H1 (cell line): ENCODE measurements at regions not wholly inside any gene's neighbourhood (a gene's known extent, or its start where the extent isn't known, plus 50 kb on each side); places are given as distances from the start of the nearest gene placed in this dataset.

Experiments
- CTCF ChIA-PET: fragments of 300-600 bp; sonication (Branson Sonifier 250); formaldehyde crosslinking; loops from one replicate; lab custom pipeline; 2021; ENCODE audit not compliant: partially characterized antibody; lab: Charles Lee
- POLR2A ChIA-PET: fragments of 300-600 bp; sonication (Branson Sonifier 250); formaldehyde crosslinking; loops from one replicate; lab custom pipeline; 2021; ENCODE audit warnings: inconsistent platforms; ENCODE audit not compliant: partially characterized antibody; lab: Charles Lee
- DNase-seq, 2 experiments: peaks; one replicate each; pipeline versions ENCODE4 v3.0.0 to v3.0.0-alpha.2; 2010 to 2022; ENCODE audit warnings: low spot score in 2 of 2, low read depth in 1 of 2, mixed read lengths in 1 of 2
- FAIRE-seq: peaks from 2 replicates; lab custom pipeline; 2011; peaks lifted over from hg19 to GRCh38; lab: Jason Lieb, UNC
- H2AFZ ChIP-seq: 2 replicates; pipeline ENCODE4 v1.8.1; 2012; ENCODE audit warnings: low read length, inconsistent platforms
- H2AK5ac ChIP-seq: 2 replicates; pipeline ENCODE4 v1.6.1; 2013; ENCODE audit warnings: low read depth, low read length
- H2BK120ac ChIP-seq: replicated peaks from 2 replicates; pipeline ENCODE3; 2013; ENCODE audit warnings: low read depth, low read length, inconsistent platforms
- H2BK12ac ChIP-seq: 2 replicates; pipeline ENCODE4 v1.6.1; 2013; ENCODE audit warnings: low read depth, low read length
- H2BK15ac ChIP-seq: 2 replicates; pipeline ENCODE4 v1.6.1; 2013; ENCODE audit warnings: low read length
- H2BK20ac ChIP-seq: 2 replicates; pipeline ENCODE4 v1.6.1; 2013; ENCODE audit warnings: low read length
- H2BK5ac ChIP-seq: 2 replicates; pipeline ENCODE4 v1.6.1; 2013; ENCODE audit warnings: low read depth, low read length
- H3K14ac ChIP-seq: 2 replicates; pipeline ENCODE4 v1.6.1; 2013; ENCODE audit warnings: inconsistent platforms; ENCODE audit not compliant: insufficient read length
- H3K18ac ChIP-seq: 2 replicates; pipeline ENCODE4 v1.6.1; 2013; ENCODE audit warnings: low read length; ENCODE audit errors: extremely low read depth
- H3K23ac ChIP-seq: 2 replicates; pipeline ENCODE4 v1.6.1; 2013; ENCODE audit warnings: inconsistent platforms; ENCODE audit not compliant: insufficient read length
- H3K23me2 ChIP-seq: 2 replicates; pipeline ENCODE4 v1.6.1; 2013; ENCODE audit warnings: low read depth, low read length
- H3K27ac ChIP-seq: 2 replicates; pipeline ENCODE4 v1.6.1; 2011; ENCODE audit warnings: low read depth, low read length, inconsistent platforms
- H3K27me3 ChIP-seq, 4 experiments: replicated peaks in 1 of 4; 1 replicate in 1 of 4; 2 replicates in 3 of 4; pipeline versions ENCODE4 v1.6.1 to v1.8.1; 2011 to 2013; ENCODE audit warnings: low read length in 3 of 4, mild to moderate bottlenecking in 3 of 4, inconsistent platforms in 2 of 4, mixed read lengths in 2 of 4, moderate library complexity in 1 of 4; ENCODE audit not compliant: control insufficient read depth in 3 of 4, insufficient read depth in 3 of 4; ENCODE audit errors: extremely low read depth in 1 of 4
- H3K36me3 ChIP-seq, 4 experiments: 2 replicates each; pipeline versions ENCODE4 v1.6.1 to v1.8.1; 2011 to 2013; ENCODE audit warnings: mild to moderate bottlenecking in 4 of 4, low read length in 3 of 4, moderate library complexity in 2 of 4, control low read depth in 1 of 4, inconsistent platforms in 1 of 4; ENCODE audit not compliant: insufficient read depth in 4 of 4, control insufficient read depth in 2 of 4
- H3K4ac ChIP-seq: replicated peaks from 2 replicates; pipeline ENCODE3; 2013; ENCODE audit warnings: low read length, low read depth, mixed read lengths, inconsistent platforms; ENCODE audit not compliant: insufficient read length
- H3K4me1 ChIP-seq, 4 experiments: replicated peaks in 1 of 4; 1 replicate in 1 of 4; 2 replicates in 3 of 4; pipeline versions ENCODE4 v1.6.1 to v1.8.1; 2011 to 2013; ENCODE audit warnings: low read length in 3 of 4, inconsistent platforms in 2 of 4, mixed read lengths in 1 of 4; ENCODE audit not compliant: insufficient read depth in 4 of 4, control insufficient read depth in 3 of 4
- H3K4me2 ChIP-seq, 2 experiments: 2 replicates each; pipeline versions ENCODE4 v1.6.1 to v1.8.1; 2011 to 2013; ENCODE audit warnings: low read depth in 2 of 2, low read length in 2 of 2, control low read depth in 1 of 2, inconsistent platforms in 1 of 2, mild to moderate bottlenecking in 1 of 2; ENCODE audit not compliant: insufficient read depth in 1 of 2
- H3K4me3 ChIP-seq, 4 experiments: fragments of 200-600, 300-600 bp in 1 of 4; sonication (generic), shearing (Covaris generic), sonication (Bioruptor Twin) in 1 of 4; 2 replicates each; pipeline versions ENCODE4 v1.5.1 to v1.8.1; 2011 to 2016; ENCODE audit warnings: low read length in 4 of 4, low read depth in 3 of 4, control low read depth in 2 of 4, inconsistent platforms in 2 of 4, mild to moderate bottlenecking in 2 of 4, mixed read lengths in 1 of 4, moderate library complexity in 1 of 4; ENCODE audit not compliant: insufficient read depth in 2 of 4; ENCODE audit errors: extremely low read depth in 1 of 4
- H3K56ac ChIP-seq: replicated peaks from 2 replicates; pipeline ENCODE3; 2013; ENCODE audit warnings: low read depth, mild to moderate bottlenecking, mixed read lengths, low read length, inconsistent platforms; ENCODE audit not compliant: insufficient read length
- H3K79me1 ChIP-seq: 2 replicates; pipeline ENCODE4 v1.6.1; 2013; ENCODE audit warnings: low read depth, low read length, control low read depth
- H3K79me2 ChIP-seq, 2 experiments: 2 replicates each; pipeline versions ENCODE4 v1.6.1 to v1.8.1; 2012 to 2013; ENCODE audit warnings: low read length in 2 of 2, mild to moderate bottlenecking in 2 of 2, inconsistent platforms in 1 of 2; ENCODE audit not compliant: insufficient read depth in 2 of 2, control insufficient read depth in 1 of 2
- H3K9ac ChIP-seq, 4 experiments: replicated peaks in 1 of 4; 1 replicate in 1 of 4; 2 replicates in 3 of 4; pipeline versions ENCODE4 v1.6.1 to v1.8.1; 2011 to 2013; ENCODE audit warnings: low read depth in 3 of 4, low read length in 3 of 4, control low read depth in 2 of 4, mild to moderate bottlenecking in 2 of 4, moderate library complexity in 2 of 4, inconsistent platforms in 1 of 4; ENCODE audit errors: extremely low read depth in 1 of 4
- H3K9me3 ChIP-seq, 2 experiments: 2 replicates each; pipeline versions ENCODE4 v1.6.1 to v1.8.1; 2012 to 2013; ENCODE audit warnings: mild to moderate bottlenecking in 2 of 2, moderate library complexity in 2 of 2, control low read depth in 1 of 2, inconsistent platforms in 1 of 2, low read depth in 1 of 2, low read length in 1 of 2, mixed read lengths in 1 of 2; ENCODE audit not compliant: insufficient read depth in 2 of 2
- H4K20me1 ChIP-seq, 2 experiments: replicated peaks in 1 of 2; 2 replicates each; pipeline versions ENCODE3 to v1.8.1; 2011 to 2013; ENCODE audit warnings: inconsistent platforms in 2 of 2, low read length in 2 of 2, mild to moderate bottlenecking in 1 of 2; ENCODE audit not compliant: insufficient read depth in 2 of 2, control insufficient read depth in 1 of 2
- H4K5ac ChIP-seq: 2 replicates; pipeline ENCODE4 v1.6.1; 2013; ENCODE audit warnings: low read length, low read depth, mixed read lengths, inconsistent platforms; ENCODE audit not compliant: insufficient read length
- H4K8ac ChIP-seq: 2 replicates; pipeline ENCODE4 v1.8.0; 2013; ENCODE audit warnings: mild to moderate bottlenecking, moderate library complexity, low read length, inconsistent platforms; ENCODE audit not compliant: insufficient read depth; ENCODE audit errors: extremely low read depth
- H4K91ac ChIP-seq: replicated peaks from 2 replicates; pipeline ENCODE3; 2013; ENCODE audit warnings: low read length, mixed read lengths, inconsistent platforms; ENCODE audit not compliant: insufficient read length
- BACH1 ChIP-seq: IDR thresholded peaks from 2 replicates; pipeline ENCODE4 v1.6.1; 2012; ENCODE audit warnings: low read length, improper control_type of control experiment
- BRCA1 ChIP-seq: IDR thresholded peaks from 2 replicates; pipeline ENCODE4 v1.6.1; 2012; ENCODE audit warnings: low read depth, low read length, improper control_type of control experiment
- CBX5 ChIP-seq: fragments of 300-800, 300-1000 bp; sonication (generic); IDR thresholded peaks from 2 replicates; pipeline ENCODE4 v1.7.1; 2016; ENCODE audit warnings: antibody characterized with exemption, low read length, low read depth
- CBX8 ChIP-seq: fragments of 300-800, 300-1000 bp; sonication (generic); IDR thresholded peaks from 2 replicates; pipeline ENCODE4 v1.7.1; 2016; ENCODE audit warnings: low read depth, low read length, borderline replicate concordance
- CHD1 ChIP-seq: IDR thresholded peaks from 2 replicates; pipeline ENCODE4 v1.6.1; 2012; ENCODE audit warnings: low read depth, low read length, improper control_type of control experiment
- CTBP2 ChIP-seq: IDR thresholded peaks from 2 replicates; pipeline ENCODE4 v1.7.0; 2011; ENCODE audit warnings: borderline replicate concordance, mild to moderate bottlenecking, moderate library complexity, mixed read lengths, low read length; ENCODE audit not compliant: insufficient read depth, insufficient read length
- EP300 ChIP-seq, 2 experiments: IDR thresholded peaks; 1 replicate in 1 of 2; 2 replicates in 1 of 2; pipeline ENCODE4 v1.6.1; 2011 to 2012; ENCODE audit warnings: low read depth in 2 of 2, low read length in 2 of 2, mild to moderate bottlenecking in 2 of 2, borderline replicate concordance in 1 of 2, inconsistent platforms in 1 of 2, moderate library complexity in 1 of 2
- GABPA ChIP-seq: IDR thresholded peaks from 2 replicates; pipeline ENCODE4 v1.6.1; 2011; ENCODE audit warnings: mild to moderate bottlenecking, low read length, moderate library complexity, borderline replicate concordance; ENCODE audit not compliant: insufficient read depth
- KDM5A ChIP-seq: fragments of 200-600 bp; IDR thresholded peaks from 2 replicates; pipeline ENCODE4 v1.7.1; 2012; ENCODE audit warnings: mild to moderate bottlenecking, low read length, inconsistent platforms, mixed read lengths
- MAFK ChIP-seq: IDR thresholded peaks from 2 replicates; pipeline ENCODE4 v1.6.1; 2012; ENCODE audit warnings: low read depth, mild to moderate bottlenecking, improper control_type of control experiment, low read length
- SIRT6 ChIP-seq: IDR thresholded peaks from one replicate; pipeline ENCODE4 v1.7.1; 2012; ENCODE audit warnings: low read length, inconsistent platforms
- SUZ12 ChIP-seq: fragments of 200-600 bp; sonication (generic); IDR thresholded peaks from 2 replicates; pipeline ENCODE4 v1.6.1; 2012; ENCODE audit warnings: mild to moderate bottlenecking, inconsistent platforms, low read length, moderate library complexity, mixed read lengths
- TBP ChIP-seq: IDR thresholded peaks from 2 replicates; pipeline ENCODE4 v1.6.1; 2011; ENCODE audit warnings: low read depth, low read length, improper control_type of control experiment
- ZNF274 ChIP-seq: IDR thresholded peaks from 2 replicates; pipeline ENCODE4 v1.7.0; 2012; ENCODE audit warnings: low read length, borderline replicate concordance; ENCODE audit errors: extremely low read depth
- WGBS, 2 experiments: shearing (Covaris generic) in 1 of 2; methylation state at CpG; one replicate each; pipeline versions ENCODE4 v1.1.6 to v1.1.7; 2013 to 2015; ENCODE audit warnings: low lambda C conversion rate in 2 of 2, mixed read lengths in 2 of 2, inconsistent platforms in 1 of 2, low coverage in 1 of 2, missing lambda C conversion rate in 1 of 2; ENCODE audit not compliant: insufficient replicate concordance in 2 of 2, insufficient coverage in 1 of 2, insufficient read length in 1 of 2; ENCODE audit errors: extremely low coverage in 1 of 2, missing lambda C conversion rate in 1 of 2; 5-methylcytosine and 5-hydroxymethylcytosine counted together

- Histone ChIP-seq H3K79me1 (no peaks in the 10 kb centered on the region), H4K5ac (no peak overlapping the region), H4K91ac (no peak overlapping the region), H3K9ac (no peak overlapping the region), H3K18ac (no peak overlapping the region), H3K23me2 (no peaks in the 10 kb centered on the region), H3K4me3 (no peak overlapping the region), H3K4me2 (no peak overlapping the region), H3K36me3 (no peaks in the 10 kb centered on the region), H2AFZ (no peak overlapping the region), H3K9me3 (no peaks in the 10 kb centered on the region), H3K14ac (no peak overlapping the region), H3K27ac (no peak overlapping the region)
- CTCF ChIA-PET, result no interaction called here
- no peak for DNase-seq
- TF ChIP-seq CHD1, result no peak
- no peak for TF ChIP-seq EP300 (IDR thresholded peaks at IDR 0.05; ENCODE audit: borderline replicate concordance in 1 of 2, low read depth in 2 of 2, low read length in 2 of 2)
- TF ChIP-seq CTBP2, result no peak
- TF ChIP-seq SIRT6, result no peak
- no peak for TF ChIP-seq BRCA1
- no peak for TF ChIP-seq CBX8
- TF ChIP-seq ZNF274, result no peak
- TF ChIP-seq SUZ12, result no peak
- no peak for TF ChIP-seq BACH1
- no peak for TF ChIP-seq KDM5A
- no peak for TF ChIP-seq MAFK
- TF ChIP-seq TBP, result no peak
- no peak for TF ChIP-seq GABPA
- TF ChIP-seq CBX5, result no peak
- TF ChIP-seq, all 59 proteins: peak for 0
- Histone ChIP-seq H3K4ac (no peak overlapping the region), H4K8ac (no peak overlapping the region), H2BK12ac (no peak overlapping the region), H3K79me2 (no peaks in the 10 kb centered on the region), H3K4me1 (no peaks in the 10 kb centered on the region), H2BK20ac (no peak overlapping the region), H2BK5ac (no peak overlapping the region), H3K27me3 (no peaks in the 10 kb centered on the region), H3K56ac (no peak overlapping the region), H3K23ac (no peak overlapping the region), H2BK15ac (no peak overlapping the region), H2BK120ac (no peak overlapping the region), H2AK5ac (no peak overlapping the region), H4K20me1 (no peaks in the 10 kb centered on the region)
- POLR2A ChIA-PET, result no interaction called here
- FAIRE-seq, result no peak
- 84% methylated on average over 2 of the region's 2 CpGs; no CpG with 5 or more reads in 1 of the 2 experiments for WGBS, 2 experiments
Measured at GRCh38 chr6:139868576-139868975, 494.1 kb upstream of the CITED2 start.
